Nephron progenitor cell (in vitro differentiated cells): ENCODE measurements at regions not wholly inside any gene's neighbourhood (a gene's known extent, or its start where the extent isn't known, plus 50 kb on each side); places are given as distances from the start of the nearest gene placed in this dataset.
A peak's percentile ranks its signal among the peaks of the same experiment; 100 is the strongest.

ENCODE experiments used
- DNase-seq: peaks from one replicate; pipeline ENCODE4 v3.0.0; 2021
- H3K27ac Mint-ChIP-seq: 2 replicates; pipeline ENCODE4 v1.8.0; 2021; ENCODE audit warnings: mild to moderate bottlenecking, moderate library complexity, mixed read lengths
- H3K27me3 Mint-ChIP-seq: 2 replicates; pipeline ENCODE4 v1.8.0; 2021; ENCODE audit warnings: mild to moderate bottlenecking, low read depth, mixed read lengths; ENCODE audit not compliant: poor library complexity
- H3K36me3 Mint-ChIP-seq: 2 replicates; pipeline ENCODE4 v1.8.0; 2021; ENCODE audit warnings: low read depth, mixed read lengths
- H3K4me1 Mint-ChIP-seq: 2 replicates; pipeline ENCODE4 v1.8.0; 2021; ENCODE audit warnings: mixed read lengths
- H3K4me3 Mint-ChIP-seq: 2 replicates; pipeline ENCODE4 v1.8.0; 2021; ENCODE audit warnings: mild to moderate bottlenecking, moderate library complexity, mixed read lengths
- H3K9me3 Mint-ChIP-seq: 2 replicates; pipeline ENCODE4 v1.8.0; 2021; ENCODE audit warnings: mild to moderate bottlenecking, moderate library complexity, mixed read lengths
- TF ChIP-seq, protein P1 (sequence below): fragments of 200-600 bp; sonication (generic); IDR thresholded peaks from 2 replicates; pipeline ENCODE4 v1.5.0; 2021; ENCODE audit warnings: antibody characterized with exemption

- Mint-ChIP-seq H3K36me3 (no peaks in the 10 kb centered on the region), H3K27me3 (peaks cover 14% of the 10 kb centered on the region), H3K9me3 (no peaks in the 10 kb centered on the region), H3K4me1 (no peaks in the 10 kb centered on the region), H3K4me3 (no peak overlapping the region), H3K27ac (no peak overlapping the region)
- TF ChIP-seq, protein P1, sequence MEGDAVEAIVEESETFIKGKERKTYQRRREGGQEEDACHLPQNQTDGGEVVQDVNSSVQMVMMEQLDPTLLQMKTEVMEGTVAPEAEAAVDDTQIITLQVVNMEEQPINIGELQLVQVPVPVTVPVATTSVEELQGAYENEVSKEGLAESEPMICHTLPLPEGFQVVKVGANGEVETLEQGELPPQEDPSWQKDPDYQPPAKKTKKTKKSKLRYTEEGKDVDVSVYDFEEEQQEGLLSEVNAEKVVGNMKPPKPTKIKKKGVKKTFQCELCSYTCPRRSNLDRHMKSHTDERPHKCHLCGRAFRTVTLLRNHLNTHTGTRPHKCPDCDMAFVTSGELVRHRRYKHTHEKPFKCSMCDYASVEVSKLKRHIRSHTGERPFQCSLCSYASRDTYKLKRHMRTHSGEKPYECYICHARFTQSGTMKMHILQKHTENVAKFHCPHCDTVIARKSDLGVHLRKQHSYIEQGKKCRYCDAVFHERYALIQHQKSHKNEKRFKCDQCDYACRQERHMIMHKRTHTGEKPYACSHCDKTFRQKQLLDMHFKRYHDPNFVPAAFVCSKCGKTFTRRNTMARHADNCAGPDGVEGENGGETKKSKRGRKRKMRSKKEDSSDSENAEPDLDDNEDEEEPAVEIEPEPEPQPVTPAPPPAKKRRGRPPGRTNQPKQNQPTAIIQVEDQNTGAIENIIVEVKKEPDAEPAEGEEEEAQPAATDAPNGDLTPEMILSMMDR = no peak
- DNase-seq = no peak
These were observed 262.2 kb upstream of the IL12A start for GRCh38 chr3:159726231-159726964.

DNA sequence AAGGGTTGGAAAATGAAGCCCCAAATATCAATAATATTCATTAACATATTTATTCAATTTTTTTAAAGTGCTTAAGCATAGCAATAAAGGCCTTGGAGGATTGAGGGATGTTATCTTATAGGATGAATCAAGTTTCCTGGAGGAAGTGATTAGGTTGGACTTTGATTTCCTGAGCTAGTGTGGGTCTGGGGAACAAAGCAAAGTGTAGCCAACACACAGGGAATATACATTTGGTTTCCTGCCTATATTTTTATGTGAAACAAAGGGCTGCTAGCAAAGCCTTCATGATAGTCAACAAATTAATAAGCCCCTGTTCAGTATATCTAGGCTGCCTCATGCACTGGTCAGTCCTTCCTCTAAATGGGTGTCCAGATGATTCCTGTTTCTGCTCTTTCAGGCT is 261.1 kb upstream of the IL12A start:
- H3K27ac Mint-ChIP-seq = no peak overlapping the region
- H3K4me3 Mint-ChIP-seq = no peak overlapping the region
- H3K4me1 Mint-ChIP-seq = peaks cover 5% of the 10 kb centered on the region
- H3K9me3 Mint-ChIP-seq = no peaks in the 10 kb centered on the region
- no peaks in the 10 kb centered on the region for H3K36me3 Mint-ChIP-seq
- TF ChIP-seq, protein P1 = no peak
- peaks cover 6% of the 10 kb centered on the region for H3K27me3 Mint-ChIP-seq
- no peak for DNase-seq

DNA sequence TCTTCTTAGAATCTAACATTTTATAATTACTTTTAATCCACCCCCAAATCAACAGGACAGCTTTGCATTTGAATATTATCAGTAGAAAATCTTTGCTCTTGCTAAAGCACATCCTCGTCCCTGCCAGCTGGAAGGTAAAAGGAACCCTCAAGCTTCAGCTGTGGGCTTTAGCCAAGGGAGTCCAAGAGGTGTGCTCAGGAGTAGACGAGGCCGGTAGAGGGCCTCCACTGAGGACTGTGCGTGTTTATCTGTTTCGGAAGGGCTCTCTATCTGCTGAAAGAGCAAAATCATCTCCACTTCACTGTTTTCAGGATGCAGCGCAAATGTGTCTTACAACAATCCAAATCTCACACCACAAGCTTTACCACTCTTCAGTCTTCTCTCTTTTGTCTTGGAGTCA is 257.4 kb upstream of the IL12A start:
- no peaks in the 10 kb centered on the region for H3K9me3 Mint-ChIP-seq
- H3K36me3 Mint-ChIP-seq = no peaks in the 10 kb centered on the region
- peaks cover 7% of the 10 kb centered on the region for H3K27me3 Mint-ChIP-seq
- TF ChIP-seq, protein P1 = no peak
- DNase-seq = no peak
- no peak overlapping the region for H3K27ac Mint-ChIP-seq
- no peak overlapping the region for H3K4me3 Mint-ChIP-seq
- peaks cover 24% of the 10 kb centered on the region for H3K4me1 Mint-ChIP-seq

DNA sequence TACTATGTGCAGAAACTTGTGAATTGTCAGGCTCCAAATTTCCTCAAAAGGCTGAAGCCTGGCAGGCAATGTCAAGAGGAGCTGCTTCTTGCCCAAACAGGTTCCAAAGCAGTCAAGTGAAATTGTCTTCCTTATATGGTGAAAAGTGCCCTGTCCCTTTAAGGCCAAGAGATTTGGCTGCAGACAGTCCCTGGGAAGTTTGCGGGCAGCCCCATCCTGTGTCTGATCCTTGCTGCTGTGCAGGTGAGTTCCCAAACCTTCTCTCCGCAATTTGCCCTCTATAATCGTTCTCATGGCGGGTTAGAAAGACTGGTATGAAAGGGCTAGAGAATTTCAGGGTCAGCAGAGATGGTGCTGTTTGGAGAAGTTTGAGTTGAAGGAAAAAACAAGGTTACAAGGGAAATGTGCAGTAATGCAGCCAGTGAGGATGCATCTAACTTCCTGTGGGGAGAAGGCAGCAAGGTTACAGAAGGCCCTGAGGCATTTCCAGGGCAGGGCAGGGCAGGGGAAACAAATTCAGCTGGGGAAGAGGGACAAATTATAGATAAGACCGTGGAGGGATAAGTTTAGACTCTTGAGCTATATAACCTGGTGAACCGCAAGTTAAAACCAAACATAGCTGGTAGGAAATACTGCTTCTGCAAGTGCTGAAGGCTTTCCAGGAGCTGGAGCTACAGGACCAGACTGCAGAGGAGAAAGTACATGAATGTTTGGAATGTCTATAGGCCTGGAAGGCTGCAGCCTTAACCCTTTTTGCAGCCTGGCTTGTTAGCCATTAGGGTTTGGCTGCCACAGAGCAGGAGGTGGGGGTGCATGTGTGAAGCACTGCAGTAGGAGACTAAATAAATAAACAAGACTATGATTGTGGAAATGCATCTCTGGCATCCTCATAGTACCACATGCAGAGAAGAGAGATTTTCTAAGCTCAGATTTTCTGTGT is 256.2 kb upstream of the IL12A start:
- peak overlapping the region; percentile 86 for H3K27ac Mint-ChIP-seq
- H3K9me3 Mint-ChIP-seq = no peaks in the 10 kb centered on the region
- peak; percentile 20 for DNase-seq
- TF ChIP-seq, protein P1 = no peak
- H3K27me3 Mint-ChIP-seq = peaks cover 2% of the 10 kb centered on the region
- H3K4me1 Mint-ChIP-seq = peaks cover 24% of the 10 kb centered on the region
- peak overlapping the region; percentile 87 for H3K4me3 Mint-ChIP-seq
- H3K36me3 Mint-ChIP-seq = no peaks in the 10 kb centered on the region

GRCh38 chr3:159733194-159733860 is 255.3 kb upstream of the IL12A start:
- no peak for DNase-seq
- H3K9me3 Mint-ChIP-seq = no peaks in the 10 kb centered on the region
- TF ChIP-seq, protein P1 = no peak
- H3K27me3 Mint-ChIP-seq = peaks cover 6% of the 10 kb centered on the region
- no peak overlapping the region for H3K27ac Mint-ChIP-seq
- peaks cover 24% of the 10 kb centered on the region for H3K4me1 Mint-ChIP-seq
- peak overlapping the region; percentile 87 for H3K4me3 Mint-ChIP-seq
- H3K36me3 Mint-ChIP-seq = no peaks in the 10 kb centered on the region
